ENCODE measurements at regions not wholly inside any gene's neighbourhood (a gene's known extent, or its start where the extent isn't known, plus 50 kb on each side); places are given as distances from the start of the nearest gene placed in this dataset.
"Not testable (repeated sequence)": the region's sequence is repeated elsewhere in the genome, so short reads cannot be mapped to it uniquely, and the experiment has no call there.

DNA sequence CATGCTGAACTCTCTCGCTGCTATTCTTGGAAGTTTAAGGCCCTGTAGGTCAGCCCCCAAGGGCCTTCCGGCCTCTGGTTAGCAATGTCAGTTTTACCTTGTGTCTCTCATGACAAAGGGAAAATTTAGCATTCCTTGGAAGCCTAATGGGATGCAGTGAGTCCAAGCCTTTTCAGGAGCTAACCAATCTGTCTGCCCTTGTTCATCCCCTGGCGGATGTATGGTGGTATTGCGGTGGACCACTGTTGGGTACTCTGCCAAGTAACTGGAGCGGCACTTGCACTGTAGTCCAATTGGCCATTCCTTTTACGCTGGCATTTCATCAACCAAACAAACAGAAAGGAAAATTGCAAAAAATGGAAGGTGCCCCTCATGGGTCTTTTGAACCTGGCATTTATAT, 318.4 kb upstream of the NMUR2 start:
- Histone ChIP-seq H3K4me3 (ENCODE audit: insufficient read depth, low read depth, low read length, poor library complexity, severe bottlenecking) (no peak overlapping the region), H3K36me3 (ENCODE audit: control insufficient read depth, insufficient read depth, low read length) (no peaks in the 10 kb centered on the region), H3K27me3 (replicated peaks; ENCODE audit: control insufficient read depth, insufficient read depth, low read length, poor library complexity, severe bottlenecking) (no peaks in the 10 kb centered on the region), H3K9me3 (ENCODE audit: control insufficient read depth, low read length) (no peaks in the 10 kb centered on the region), H3K27ac (ENCODE audit: insufficient read depth, low read length, poor library complexity, severe bottlenecking) (no peak overlapping the region), H3K4me1 (ENCODE audit: control insufficient read depth, insufficient read depth, low read length, poor library complexity, severe bottlenecking) (no peaks in the 10 kb centered on the region)
- DNase-seq: no peak

DNA sequence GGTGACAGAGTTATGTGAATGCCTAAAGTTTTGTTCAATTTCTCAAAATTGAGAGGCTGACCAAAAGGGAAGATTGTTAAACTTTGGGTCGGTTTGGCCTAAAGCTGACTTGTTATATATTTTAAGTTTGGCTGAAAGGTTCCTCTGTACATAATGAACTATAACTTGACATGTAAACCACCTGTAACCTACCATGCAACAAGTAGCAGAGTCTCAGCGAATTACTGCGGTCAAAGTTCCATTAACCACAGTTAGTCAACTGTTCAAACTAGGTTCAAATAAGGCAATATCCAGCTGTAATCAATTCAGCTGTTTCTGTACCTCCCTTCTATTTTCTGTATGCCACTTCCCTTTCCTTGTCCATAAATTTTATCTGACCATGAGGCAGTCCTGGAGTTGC, 325.1 kb upstream of the NMUR2 start:
- Histone ChIP-seq H3K4me1 (ENCODE audit: control insufficient read depth, insufficient read depth, low read length, poor library complexity, severe bottlenecking) (no peaks in the 10 kb centered on the region), H3K27ac (ENCODE audit: insufficient read depth, low read length, poor library complexity, severe bottlenecking) (no peak overlapping the region), H3K9me3 (ENCODE audit: control insufficient read depth, low read length) (no peaks in the 10 kb centered on the region), H3K36me3 (ENCODE audit: control insufficient read depth, insufficient read depth, low read length) (no peaks in the 10 kb centered on the region), H3K4me3 (ENCODE audit: insufficient read depth, low read depth, low read length, poor library complexity, severe bottlenecking) (no peak overlapping the region), H3K27me3 (replicated peaks; ENCODE audit: control insufficient read depth, insufficient read depth, low read length, poor library complexity, severe bottlenecking) (no peaks in the 10 kb centered on the region)
- DNase-seq: no peak

DNA sequence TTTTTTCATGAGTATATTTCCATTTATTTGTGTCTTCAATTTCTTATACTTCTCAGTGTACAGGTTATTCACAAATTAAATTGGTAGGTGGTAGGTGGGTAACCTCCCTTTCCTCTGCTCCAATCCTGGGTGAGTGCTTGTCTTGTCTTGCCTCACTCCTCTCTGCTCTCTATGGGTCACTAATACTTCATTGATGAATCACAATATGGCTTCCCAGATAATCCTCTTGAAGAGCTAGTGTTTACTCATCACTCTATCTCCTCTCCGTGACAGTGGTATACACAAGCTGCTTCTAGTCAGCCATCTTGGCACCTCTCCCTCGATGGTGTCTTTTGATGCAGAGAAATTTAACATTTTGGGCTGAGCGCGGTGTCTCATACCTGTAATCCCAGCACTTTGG, 331.8 kb upstream of the NMUR2 start:
- H3K36me3 ChIP-seq (ENCODE audit: control insufficient read depth, insufficient read depth, low read length): no peaks in the 10 kb centered on the region
- no peak for DNase-seq
- H3K27ac ChIP-seq (ENCODE audit: insufficient read depth, low read length, poor library complexity, severe bottlenecking): no peak overlapping the region
- no peaks in the 10 kb centered on the region for H3K27me3 ChIP-seq (replicated peaks; ENCODE audit: control insufficient read depth, insufficient read depth, low read length, poor library complexity, severe bottlenecking)
- no peaks in the 10 kb centered on the region for H3K4me1 ChIP-seq (ENCODE audit: control insufficient read depth, insufficient read depth, low read length, poor library complexity, severe bottlenecking)
- H3K9me3 ChIP-seq (ENCODE audit: control insufficient read depth, low read length): no peaks in the 10 kb centered on the region
- no peak overlapping the region for H3K4me3 ChIP-seq (ENCODE audit: insufficient read depth, low read depth, low read length, poor library complexity, severe bottlenecking)

DNA sequence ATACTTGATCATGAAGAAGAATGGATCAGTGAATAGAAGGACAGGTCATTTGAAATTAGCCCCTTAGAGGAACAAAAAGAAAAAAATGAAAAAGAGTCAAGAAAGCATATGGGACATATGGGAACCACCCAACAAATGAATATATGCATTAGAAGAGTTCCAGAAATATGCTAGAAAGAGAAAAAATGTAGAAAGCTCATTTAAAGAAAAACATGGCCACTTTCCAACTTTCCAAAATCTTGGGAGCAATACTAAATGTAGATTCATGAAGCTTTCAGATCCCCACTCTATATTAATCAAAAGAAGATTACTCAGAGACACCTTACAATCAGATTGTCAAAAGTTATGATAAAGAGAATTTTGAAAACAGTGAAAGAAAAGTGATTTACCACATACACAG, 334.8 kb upstream of the NMUR2 start:
- no peak overlapping the region for H3K4me3 ChIP-seq (ENCODE audit: insufficient read depth, low read depth, low read length, poor library complexity, severe bottlenecking)
- H3K4me1 ChIP-seq (ENCODE audit: control insufficient read depth, insufficient read depth, low read length, poor library complexity, severe bottlenecking): no peaks in the 10 kb centered on the region
- H3K27ac ChIP-seq (ENCODE audit: insufficient read depth, low read length, poor library complexity, severe bottlenecking): no peak overlapping the region
- no peaks in the 10 kb centered on the region for H3K27me3 ChIP-seq (replicated peaks; ENCODE audit: control insufficient read depth, insufficient read depth, low read length, poor library complexity, severe bottlenecking)
- no peaks in the 10 kb centered on the region for H3K36me3 ChIP-seq (ENCODE audit: control insufficient read depth, insufficient read depth, low read length)
- no peak for DNase-seq
- no peaks in the 10 kb centered on the region for H3K9me3 ChIP-seq (ENCODE audit: control insufficient read depth, low read length)

DNA sequence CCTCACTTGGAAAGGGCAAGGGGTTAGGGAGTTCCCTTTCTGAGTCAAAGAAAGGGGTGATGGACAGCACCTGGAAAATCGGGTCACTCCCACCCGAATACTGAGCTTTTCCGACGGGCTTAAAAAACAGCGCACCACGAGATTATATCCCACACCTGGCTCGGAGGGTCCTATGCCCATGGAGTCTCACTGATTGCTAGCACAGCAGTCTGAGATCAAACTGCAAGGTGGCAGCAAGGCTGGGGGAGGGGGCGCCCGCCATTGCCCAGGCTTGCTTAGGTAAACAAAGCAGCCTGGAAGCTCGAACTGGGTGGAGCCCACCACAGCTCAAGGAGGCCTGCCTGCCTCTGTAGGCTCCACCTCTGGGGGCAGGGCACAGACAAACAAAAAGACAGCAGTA, 336.0 kb upstream of the NMUR2 start:
- H3K36me3 ChIP-seq (ENCODE audit: control insufficient read depth, insufficient read depth, low read length); H3K27me3 ChIP-seq (replicated peaks; ENCODE audit: control insufficient read depth, insufficient read depth, low read length, poor library complexity, severe bottlenecking); H3K9me3 ChIP-seq (ENCODE audit: control insufficient read depth, low read length); H3K4me3 ChIP-seq (ENCODE audit: insufficient read depth, low read depth, low read length, poor library complexity, severe bottlenecking); H3K27ac ChIP-seq (ENCODE audit: insufficient read depth, low read length, poor library complexity, severe bottlenecking); DNase-seq; H3K4me1 ChIP-seq (ENCODE audit: control insufficient read depth, insufficient read depth, low read length, poor library complexity, severe bottlenecking): not testable (repeated sequence)

DNA sequence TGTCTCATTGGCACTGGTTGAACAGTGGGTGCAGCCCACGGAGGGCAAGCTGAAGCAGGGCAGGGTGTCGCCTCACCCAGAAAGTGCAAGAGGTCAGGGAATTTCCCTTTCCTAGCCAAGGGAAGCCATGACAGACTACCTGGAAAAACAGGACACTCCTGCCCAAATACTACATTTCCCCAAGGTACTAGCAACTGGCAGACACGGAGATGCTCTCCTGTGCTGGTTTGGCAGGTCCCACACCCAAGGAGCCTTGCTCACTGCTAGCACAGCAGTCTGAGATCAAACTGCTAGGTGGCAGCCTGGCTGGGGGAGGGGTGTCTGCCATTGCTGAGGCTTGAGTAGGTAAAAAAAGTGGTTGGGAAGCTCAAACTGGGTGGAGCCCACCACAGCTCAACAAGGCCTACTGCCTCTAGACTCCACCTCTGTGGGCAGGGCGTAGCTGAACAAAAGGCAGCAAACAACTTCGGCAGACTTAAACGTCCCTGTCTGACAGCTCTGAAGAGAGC, 382.7 kb upstream of the NMUR2 start:
- H3K9me3 ChIP-seq (ENCODE audit: control insufficient read depth, low read length); H3K27me3 ChIP-seq (replicated peaks; ENCODE audit: control insufficient read depth, insufficient read depth, low read length, poor library complexity, severe bottlenecking); H3K27ac ChIP-seq (ENCODE audit: insufficient read depth, low read length, poor library complexity, severe bottlenecking); DNase-seq; H3K4me3 ChIP-seq (ENCODE audit: insufficient read depth, low read depth, low read length, poor library complexity, severe bottlenecking); H3K36me3 ChIP-seq (ENCODE audit: control insufficient read depth, insufficient read depth, low read length); H3K4me1 ChIP-seq (ENCODE audit: control insufficient read depth, insufficient read depth, low read length, poor library complexity, severe bottlenecking): not testable (repeated sequence)

DNA sequence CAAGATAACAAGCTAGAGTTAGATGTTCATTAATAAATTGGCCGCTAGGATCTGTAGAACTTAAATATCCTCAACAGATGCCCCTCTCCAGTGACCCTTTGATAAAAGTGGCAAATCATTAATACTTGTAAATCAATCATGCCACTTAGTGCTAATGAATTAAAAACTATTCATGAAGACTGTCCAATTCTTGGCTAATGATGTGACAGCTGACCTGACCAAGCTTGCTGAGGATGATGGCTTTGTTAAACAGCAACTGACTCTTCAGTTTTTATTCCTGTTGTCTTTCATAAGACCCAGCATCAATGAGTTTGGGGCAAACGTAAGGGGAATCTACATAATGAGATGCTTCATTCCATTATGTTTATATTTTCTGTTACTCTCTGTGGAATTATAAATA, 396.8 kb upstream of the NMUR2 start:
- H3K9me3 ChIP-seq (ENCODE audit: control insufficient read depth, low read length): no peaks in the 10 kb centered on the region
- no peaks in the 10 kb centered on the region for H3K36me3 ChIP-seq (ENCODE audit: control insufficient read depth, insufficient read depth, low read length)
- no peak overlapping the region for H3K4me3 ChIP-seq (ENCODE audit: insufficient read depth, low read depth, low read length, poor library complexity, severe bottlenecking)
- H3K4me1 ChIP-seq (ENCODE audit: control insufficient read depth, insufficient read depth, low read length, poor library complexity, severe bottlenecking): no peaks in the 10 kb centered on the region
- DNase-seq: no peak
- no peaks in the 10 kb centered on the region for H3K27me3 ChIP-seq (replicated peaks; ENCODE audit: control insufficient read depth, insufficient read depth, low read length, poor library complexity, severe bottlenecking)
- no peak overlapping the region for H3K27ac ChIP-seq (ENCODE audit: insufficient read depth, low read length, poor library complexity, severe bottlenecking)

DNA sequence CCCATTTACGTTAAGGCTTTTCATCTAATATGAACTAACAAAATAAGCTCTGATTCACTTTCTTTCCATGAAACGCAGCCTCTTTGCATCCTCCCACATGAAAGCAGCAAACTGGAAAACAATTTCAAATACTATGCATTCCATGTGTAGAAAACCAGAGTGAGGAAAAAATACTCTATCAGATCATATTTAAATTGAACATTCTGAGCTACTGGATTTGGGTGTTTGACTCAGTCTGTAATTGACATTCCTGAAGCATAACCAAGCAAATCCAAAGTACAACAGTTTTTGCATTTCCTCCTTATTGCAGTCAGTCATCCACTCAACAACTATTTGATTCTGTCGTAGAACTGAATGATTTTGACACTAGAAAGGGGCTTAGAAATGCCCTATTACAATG, 399.1 kb upstream of the NMUR2 start:
- H3K36me3 ChIP-seq (ENCODE audit: control insufficient read depth, insufficient read depth, low read length): no peaks in the 10 kb centered on the region
- no peak overlapping the region for H3K27ac ChIP-seq (ENCODE audit: insufficient read depth, low read length, poor library complexity, severe bottlenecking)
- H3K9me3 ChIP-seq (ENCODE audit: control insufficient read depth, low read length): no peaks in the 10 kb centered on the region
- no peaks in the 10 kb centered on the region for H3K27me3 ChIP-seq (replicated peaks; ENCODE audit: control insufficient read depth, insufficient read depth, low read length, poor library complexity, severe bottlenecking)
- H3K4me3 ChIP-seq (ENCODE audit: insufficient read depth, low read depth, low read length, poor library complexity, severe bottlenecking): no peak overlapping the region
- no peak for DNase-seq
- H3K4me1 ChIP-seq (ENCODE audit: control insufficient read depth, insufficient read depth, low read length, poor library complexity, severe bottlenecking): no peaks in the 10 kb centered on the region

DNA sequence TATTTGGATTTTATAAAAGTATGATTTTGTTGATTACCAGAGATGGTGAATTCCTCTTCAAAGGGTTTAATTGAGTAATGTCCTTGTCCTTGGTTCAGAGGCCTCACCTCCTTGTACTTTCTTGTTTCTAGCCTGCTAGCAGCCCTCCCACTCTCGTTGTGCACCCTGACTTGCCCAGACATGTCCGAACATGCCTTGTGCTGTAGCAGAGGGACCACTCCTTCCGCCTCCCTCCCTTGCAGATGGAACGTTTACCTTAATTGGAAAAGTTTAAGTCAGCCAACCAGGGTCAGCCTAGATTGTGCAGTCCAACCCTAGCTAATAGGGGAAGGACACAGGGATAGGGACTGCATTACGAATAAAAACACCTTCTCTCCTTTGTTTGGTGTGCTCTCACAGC, 406.9 kb upstream of the NMUR2 start:
- Histone ChIP-seq H3K4me3 (ENCODE audit: insufficient read depth, low read depth, low read length, poor library complexity, severe bottlenecking) (no peak overlapping the region), H3K4me1 (ENCODE audit: control insufficient read depth, insufficient read depth, low read length, poor library complexity, severe bottlenecking) (no peaks in the 10 kb centered on the region), H3K27me3 (replicated peaks; ENCODE audit: control insufficient read depth, insufficient read depth, low read length, poor library complexity, severe bottlenecking) (no peaks in the 10 kb centered on the region), H3K36me3 (ENCODE audit: control insufficient read depth, insufficient read depth, low read length) (no peaks in the 10 kb centered on the region), H3K27ac (ENCODE audit: insufficient read depth, low read length, poor library complexity, severe bottlenecking) (no peak overlapping the region), H3K9me3 (ENCODE audit: control insufficient read depth, low read length) (no peaks in the 10 kb centered on the region)
- no peak for DNase-seq

DNA sequence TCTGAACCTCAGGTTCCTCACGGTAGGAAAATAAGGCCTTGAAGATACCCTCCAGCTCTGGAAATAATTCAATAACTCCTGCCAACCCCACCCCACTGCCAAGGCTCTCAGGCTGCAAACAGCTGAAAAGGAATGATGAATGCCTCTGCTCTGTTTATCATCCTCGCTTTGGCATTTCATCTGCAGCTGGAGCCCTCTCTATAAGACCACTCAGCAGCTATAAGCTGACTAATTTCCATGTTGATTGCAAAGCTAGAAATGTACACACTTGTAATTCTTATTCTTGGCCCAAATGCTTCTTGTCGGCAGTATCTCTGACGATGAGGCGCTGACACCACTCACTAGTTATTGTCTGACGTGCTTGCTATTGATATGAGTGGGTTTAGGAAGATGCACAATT, 408.4 kb upstream of the NMUR2 start:
- no peaks in the 10 kb centered on the region for H3K36me3 ChIP-seq (ENCODE audit: control insufficient read depth, insufficient read depth, low read length)
- no peak overlapping the region for H3K4me3 ChIP-seq (ENCODE audit: insufficient read depth, low read depth, low read length, poor library complexity, severe bottlenecking)
- DNase-seq: no peak
- no peaks in the 10 kb centered on the region for H3K9me3 ChIP-seq (ENCODE audit: control insufficient read depth, low read length)
- no peaks in the 10 kb centered on the region for H3K27me3 ChIP-seq (replicated peaks; ENCODE audit: control insufficient read depth, insufficient read depth, low read length, poor library complexity, severe bottlenecking)
- H3K4me1 ChIP-seq (ENCODE audit: control insufficient read depth, insufficient read depth, low read length, poor library complexity, severe bottlenecking): no peaks in the 10 kb centered on the region
- H3K27ac ChIP-seq (ENCODE audit: insufficient read depth, low read length, poor library complexity, severe bottlenecking): no peak overlapping the region

DNA sequence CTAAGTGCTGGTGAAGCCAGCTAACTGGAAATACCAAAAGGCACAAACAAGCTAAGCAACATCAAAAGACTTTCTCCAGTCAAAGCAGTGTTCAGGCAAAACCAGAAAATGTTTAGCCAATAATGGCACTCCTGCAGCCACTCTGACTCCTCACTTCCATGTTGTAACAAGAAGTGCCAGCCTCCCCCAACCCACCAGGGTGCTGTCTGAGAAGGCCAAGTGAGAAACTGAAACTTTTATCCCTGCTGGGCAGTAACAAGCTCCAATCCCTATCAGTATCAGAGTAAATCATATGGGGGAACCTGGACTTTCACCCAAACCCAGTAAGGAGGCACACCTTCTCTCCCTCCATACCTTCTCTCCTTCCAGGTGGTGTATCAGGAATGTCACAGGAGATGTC, 414.8 kb upstream of the NMUR2 start:
- Histone ChIP-seq H3K4me3 (ENCODE audit: insufficient read depth, low read depth, low read length, poor library complexity, severe bottlenecking) (no peak overlapping the region), H3K4me1 (ENCODE audit: control insufficient read depth, insufficient read depth, low read length, poor library complexity, severe bottlenecking) (no peaks in the 10 kb centered on the region), H3K27me3 (replicated peaks; ENCODE audit: control insufficient read depth, insufficient read depth, low read length, poor library complexity, severe bottlenecking) (no peaks in the 10 kb centered on the region), H3K9me3 (ENCODE audit: control insufficient read depth, low read length) (no peaks in the 10 kb centered on the region), H3K36me3 (ENCODE audit: control insufficient read depth, insufficient read depth, low read length) (no peaks in the 10 kb centered on the region), H3K27ac (ENCODE audit: insufficient read depth, low read length, poor library complexity, severe bottlenecking) (no peak overlapping the region)
- DNase-seq: no peak

All from effector memory CD4-positive, alpha-beta T cell (primary cell).